22Rv1 (cell line): ENCODE measurements at regions not wholly inside any gene's neighbourhood (a gene's known extent, or its start where the extent isn't known, plus 50 kb on each side); places are given as distances from the start of the nearest gene placed in this dataset.
"Not testable (repeated sequence)": the region's sequence is repeated elsewhere in the genome, so short reads cannot be mapped to it uniquely, and the experiment has no call there.

Experiments used
- H3K27ac ChIP-seq: fragments of 450-650 bp; 2 replicates; pipeline ENCODE4 v1.5.1; 2017
- ZFX ChIP-seq: fragments of 450-650 bp; IDR thresholded peaks from 2 replicates; pipeline ENCODE4 v1.6.1; 2017; ENCODE audit warnings: antibody characterized with exemption, borderline replicate concordance
- TF ChIP-seq, protein P1 (sequence below): fragments of 450-650 bp; IDR thresholded peaks from 2 replicates; pipeline ENCODE4 v1.5.1; 2017; ENCODE audit warnings: mild to moderate bottlenecking

DNA sequence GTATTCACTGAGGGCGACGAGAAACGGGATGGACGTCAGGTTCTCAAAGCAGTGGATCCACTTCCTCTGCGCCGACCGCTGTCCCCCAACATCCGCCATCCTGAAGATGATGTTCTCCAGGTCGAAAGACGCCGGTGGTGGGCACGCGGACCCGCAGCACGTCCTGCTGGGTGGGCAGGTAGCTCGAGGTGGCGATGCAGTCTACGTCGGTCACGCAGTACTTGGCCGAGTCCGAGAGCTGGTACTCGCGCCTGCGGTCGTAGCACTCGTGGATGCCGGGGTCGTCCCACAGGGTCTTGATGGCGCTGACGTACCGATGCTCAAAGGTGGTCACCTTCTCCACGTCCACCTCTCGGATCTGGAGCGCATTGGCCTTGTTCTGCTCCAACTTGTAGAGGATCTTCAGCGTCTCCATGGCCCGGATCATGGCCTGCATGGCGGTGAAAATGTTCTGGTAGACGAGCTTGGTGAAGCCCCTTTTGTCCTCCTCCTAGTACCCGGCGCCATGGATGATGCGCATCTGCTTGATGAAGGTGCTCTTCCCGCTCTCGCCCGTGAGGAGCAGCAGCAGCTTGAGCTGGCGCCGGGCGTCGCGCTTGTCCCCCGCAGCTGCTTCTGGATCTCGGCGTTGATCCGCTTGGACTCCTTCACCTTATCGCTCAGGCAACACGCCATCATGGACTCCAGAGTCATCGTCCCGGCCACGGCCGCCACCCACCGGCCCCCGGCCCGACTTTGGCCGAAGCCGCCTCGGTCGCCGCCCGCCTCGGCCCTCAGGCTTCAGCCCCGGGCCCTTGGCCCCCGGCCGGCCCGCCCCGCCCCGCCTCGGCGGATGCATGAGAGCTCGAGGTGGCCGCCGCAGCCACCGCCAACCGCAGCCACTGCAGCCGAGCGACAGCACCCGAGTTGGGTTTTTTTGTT lies 122.9 kb upstream of the KCTD7 start:
- no peak for TF ChIP-seq ZFX
- TF ChIP-seq, protein P1, sequence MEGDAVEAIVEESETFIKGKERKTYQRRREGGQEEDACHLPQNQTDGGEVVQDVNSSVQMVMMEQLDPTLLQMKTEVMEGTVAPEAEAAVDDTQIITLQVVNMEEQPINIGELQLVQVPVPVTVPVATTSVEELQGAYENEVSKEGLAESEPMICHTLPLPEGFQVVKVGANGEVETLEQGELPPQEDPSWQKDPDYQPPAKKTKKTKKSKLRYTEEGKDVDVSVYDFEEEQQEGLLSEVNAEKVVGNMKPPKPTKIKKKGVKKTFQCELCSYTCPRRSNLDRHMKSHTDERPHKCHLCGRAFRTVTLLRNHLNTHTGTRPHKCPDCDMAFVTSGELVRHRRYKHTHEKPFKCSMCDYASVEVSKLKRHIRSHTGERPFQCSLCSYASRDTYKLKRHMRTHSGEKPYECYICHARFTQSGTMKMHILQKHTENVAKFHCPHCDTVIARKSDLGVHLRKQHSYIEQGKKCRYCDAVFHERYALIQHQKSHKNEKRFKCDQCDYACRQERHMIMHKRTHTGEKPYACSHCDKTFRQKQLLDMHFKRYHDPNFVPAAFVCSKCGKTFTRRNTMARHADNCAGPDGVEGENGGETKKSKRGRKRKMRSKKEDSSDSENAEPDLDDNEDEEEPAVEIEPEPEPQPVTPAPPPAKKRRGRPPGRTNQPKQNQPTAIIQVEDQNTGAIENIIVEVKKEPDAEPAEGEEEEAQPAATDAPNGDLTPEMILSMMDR: peak; percentile 27; the same call in 1 of the 2 replicates
- H3K27ac ChIP-seq: no peak overlapping the region

DNA sequence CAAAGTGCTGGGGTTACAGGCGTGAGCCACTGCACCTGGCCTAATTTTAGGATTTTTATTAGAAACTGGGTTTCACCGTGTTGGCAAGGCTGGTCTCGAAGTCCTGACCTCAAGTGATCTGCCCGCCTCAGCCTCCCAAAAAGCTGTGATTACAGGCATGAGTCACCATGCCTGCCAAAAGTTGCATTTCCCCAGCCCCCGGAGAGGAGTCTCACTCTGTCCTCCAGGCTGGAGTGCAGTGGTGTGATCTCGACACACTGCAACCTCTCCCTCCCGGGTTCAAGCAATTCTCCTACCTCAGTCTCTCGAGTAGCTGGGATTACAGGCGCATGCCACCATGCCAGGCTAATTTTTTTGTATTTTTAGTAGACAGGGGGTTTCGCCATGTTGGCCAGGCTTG lies 122.0 kb upstream of the KCTD7 start:
- not testable (repeated sequence) for H3K27ac ChIP-seq

DNA sequence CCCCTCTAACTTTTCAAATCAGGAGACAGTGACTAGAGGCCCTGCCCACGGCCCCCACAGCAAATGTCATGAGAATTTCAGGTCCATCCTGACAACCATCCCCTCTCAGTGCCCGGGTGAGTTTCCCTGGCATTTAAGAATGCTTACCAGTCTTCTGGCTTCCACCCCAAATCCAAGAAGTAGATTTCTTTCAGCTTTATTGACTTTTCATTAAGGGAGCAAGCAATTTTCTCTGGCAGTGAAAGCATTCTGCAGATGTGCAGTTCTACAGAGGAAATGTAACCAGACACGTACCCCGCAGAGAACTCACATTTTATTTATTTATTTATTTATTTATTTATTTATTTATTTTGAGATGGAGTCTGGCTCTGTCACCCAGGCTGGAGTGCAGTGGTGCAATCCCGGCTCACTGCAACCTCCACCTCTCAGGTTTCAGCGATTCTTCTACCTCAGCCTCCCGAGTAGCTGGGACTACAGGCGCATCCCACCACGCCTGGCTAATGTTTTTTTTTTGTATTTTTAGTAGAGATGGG lies 120.9 kb upstream of the KCTD7 start:
- H3K27ac ChIP-seq: no peak overlapping the region
- TF ChIP-seq ZFX: no peak
- TF ChIP-seq, protein P1: no peak

DNA sequence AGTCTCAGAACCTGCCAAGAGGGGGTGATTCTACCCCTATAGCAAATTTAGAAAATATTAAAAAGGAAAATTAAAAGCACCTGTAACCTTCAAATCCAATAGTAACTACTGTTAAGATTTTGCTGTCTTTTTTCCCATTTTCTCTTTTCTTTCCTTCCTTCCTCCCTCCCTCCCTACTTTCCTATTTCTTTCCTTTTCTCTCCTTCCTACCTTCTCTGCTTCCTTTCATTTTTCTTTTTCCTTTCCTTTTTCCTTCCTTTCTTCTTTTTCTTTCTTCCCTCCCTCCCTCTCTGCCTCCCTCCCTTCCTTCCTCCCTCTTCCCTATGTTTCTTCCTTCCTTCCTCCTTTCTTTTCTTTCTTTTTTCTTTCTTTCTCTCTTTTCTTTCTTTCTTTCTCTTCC lies 120.2 kb upstream of the KCTD7 start:
- no peak overlapping the region for H3K27ac ChIP-seq
- TF ChIP-seq, protein P1: no peak
- TF ChIP-seq ZFX: no peak

DNA sequence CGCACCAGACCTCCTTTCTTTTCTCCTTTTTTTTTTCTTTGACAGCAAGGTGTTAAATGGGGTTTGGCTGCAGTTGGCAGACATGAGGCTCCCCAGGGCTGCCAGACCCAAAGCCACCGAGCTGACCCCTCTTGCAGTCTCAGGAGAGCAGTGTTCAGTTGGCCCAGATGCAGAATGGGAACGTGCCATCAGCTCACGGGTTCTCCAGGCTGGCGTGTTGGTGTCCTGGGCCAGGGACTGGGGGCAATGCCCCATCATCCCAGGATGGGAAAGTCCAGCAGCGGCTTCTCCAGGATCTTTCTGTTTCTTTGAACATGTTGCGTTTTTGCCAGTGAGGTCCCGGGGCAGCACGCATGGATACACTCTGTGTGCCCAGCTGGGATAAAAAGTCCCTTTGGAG lies 114.6 kb upstream of the KCTD7 start:
- no peak overlapping the region for H3K27ac ChIP-seq
- TF ChIP-seq ZFX: no peak
- TF ChIP-seq, protein P1: no peak

DNA sequence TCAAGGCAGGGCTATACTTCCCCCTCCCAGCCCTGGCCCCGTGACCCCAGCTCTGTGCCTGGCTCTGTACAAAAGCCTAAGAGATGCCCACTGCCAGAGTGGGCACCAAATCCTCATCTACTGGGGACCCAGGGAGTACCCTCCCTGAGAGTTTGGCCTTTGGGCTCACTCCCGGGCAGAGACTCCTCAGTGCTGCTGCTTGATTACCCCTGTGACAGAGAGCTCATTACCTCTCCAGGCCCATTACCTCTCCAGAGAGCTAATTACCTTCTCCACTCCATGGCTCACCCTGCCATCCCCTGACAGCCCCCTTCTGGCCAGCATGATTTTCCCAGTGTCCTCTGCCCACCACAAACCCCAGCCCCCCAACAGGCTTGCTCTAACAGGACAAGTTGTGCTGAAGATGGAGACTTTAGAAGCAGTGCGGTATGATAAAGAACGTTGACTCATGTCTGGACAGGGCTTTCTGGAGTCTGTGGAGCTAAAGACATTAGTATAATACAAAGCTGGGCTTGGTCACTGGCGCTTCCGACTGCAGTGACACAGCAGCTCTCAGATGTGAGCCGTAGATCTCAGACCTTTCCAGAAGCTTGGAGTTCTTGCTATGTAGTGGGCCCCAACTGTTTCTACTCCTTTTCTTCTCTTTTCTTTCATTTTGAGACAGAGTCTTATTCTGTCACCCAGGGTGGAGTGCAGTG lies 111.3 kb upstream of the KCTD7 start:
- H3K27ac ChIP-seq: no peak overlapping the region
- TF ChIP-seq, protein P1: no peak
- no peak for TF ChIP-seq ZFX

DNA sequence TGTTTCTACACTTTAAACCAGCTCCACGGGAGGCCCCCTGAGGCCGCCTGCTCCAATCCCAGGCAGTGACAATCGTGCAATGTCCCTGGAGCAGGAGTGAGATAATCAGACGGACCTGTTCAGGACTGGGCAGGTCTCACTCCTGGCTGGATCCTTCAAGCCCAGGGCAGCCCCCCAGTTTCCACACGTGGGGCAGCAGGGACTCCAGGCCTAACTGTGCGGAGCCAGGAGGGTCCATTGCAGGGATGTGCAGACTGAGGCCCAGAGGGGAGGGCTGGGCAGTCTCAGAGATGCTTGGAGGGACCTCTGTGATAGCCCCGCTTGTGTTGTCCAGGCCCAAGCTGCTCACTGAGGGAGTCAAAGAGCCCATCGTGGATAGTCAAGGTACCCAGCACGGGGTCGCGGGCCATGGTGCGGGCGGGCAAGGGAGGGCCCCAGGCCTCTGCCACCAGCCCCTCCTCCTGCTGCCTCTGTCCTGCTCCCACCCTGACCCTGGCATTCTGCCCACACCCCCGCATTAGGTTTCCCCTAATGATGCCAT lies 110.5 kb upstream of the KCTD7 start:
- TF ChIP-seq, protein P1: no peak
- TF ChIP-seq ZFX: no peak
- no peak overlapping the region for H3K27ac ChIP-seq
